OCI-LY1 (cell line): ENCODE measurements at regions not wholly inside any gene's neighbourhood (a gene's known extent, or its start where the extent isn't known, plus 50 kb on each side); places are given as distances from the start of the nearest gene placed in this dataset.

Experiments used
- H2AFZ ChIP-seq: fragments of 200-600 bp; sonication (generic), shearing (Covaris generic); 2 replicates; pipeline ENCODE4 v1.6.0; 2014; ENCODE audit warnings: antibody characterized with exemption, mild to moderate bottlenecking, low read length
- H3F3A ChIP-seq: fragments of 200-600 bp; sonication (generic), shearing (Covaris generic); 2 replicates; pipeline ENCODE4 v1.6.0; 2014; ENCODE audit warnings: mild to moderate bottlenecking, antibody characterized with exemption, low read length, moderate library complexity; ENCODE audit not compliant: insufficient read depth
- H3K27ac ChIP-seq: fragments of 200-600 bp; sonication (generic); 2 replicates; pipeline ENCODE4 v1.5.1; 2014; ENCODE audit warnings: low read length, mixed run types, mild to moderate bottlenecking, low read depth; ENCODE audit not compliant: poor library complexity, severe bottlenecking
- H3K27me3 ChIP-seq: fragments of 200-600 bp; sonication (generic); 2 replicates; pipeline ENCODE4 v1.6.0; 2014; ENCODE audit warnings: antibody characterized with exemption, mild to moderate bottlenecking, low read length, moderate library complexity; ENCODE audit not compliant: insufficient read depth
- H3K36me3 ChIP-seq: fragments of 200-600 bp; sonication (generic); 2 replicates; pipeline ENCODE4 v1.6.1; 2014; ENCODE audit warnings: mild to moderate bottlenecking, antibody characterized with exemption, low read length, moderate library complexity, mixed read lengths; ENCODE audit not compliant: insufficient read depth
- H3K4me1 ChIP-seq: fragments of 200-600 bp; sonication (generic); 2 replicates; pipeline ENCODE4 v1.5.1; 2014; ENCODE audit warnings: mild to moderate bottlenecking, low read length, moderate library complexity; ENCODE audit not compliant: insufficient read depth, severe bottlenecking
- H3K4me2 ChIP-seq: fragments of 200-600 bp; sonication (generic), shearing (Covaris generic); 2 replicates; pipeline ENCODE4 v1.6.1; 2014; ENCODE audit warnings: low read length
- H3K4me3 ChIP-seq: fragments of 200-600 bp; sonication (generic); 2 replicates; pipeline ENCODE4 v1.5.1; 2014; ENCODE audit warnings: low read length, low read depth, mild to moderate bottlenecking, mixed read lengths; ENCODE audit not compliant: poor library complexity, severe bottlenecking
- H3K79me2 ChIP-seq: fragments of 200-600 bp; shearing (Covaris generic); 2 replicates; pipeline ENCODE4 v1.6.1; 2016; ENCODE audit warnings: mixed run types, low read length, mixed read lengths; ENCODE audit not compliant: insufficient read depth
- H3K9ac ChIP-seq: fragments of 200-600 bp; sonication (generic), shearing (Covaris generic); 2 replicates; pipeline ENCODE4 v1.6.1; 2014; ENCODE audit warnings: mild to moderate bottlenecking, low read length, mixed read lengths
- H3K9me2 ChIP-seq: fragments of 200-600 bp; sonication (generic), shearing (Covaris generic); 2 replicates; pipeline ENCODE4 v1.6.1; 2014; ENCODE audit warnings: low read depth, mild to moderate bottlenecking, low read length, mixed read lengths
- H3K9me3 ChIP-seq: fragments of 200-600 bp; shearing (Covaris generic); 2 replicates; pipeline ENCODE4 v1.6.1; 2014; ENCODE audit warnings: low read length, mixed read lengths
- H4K20me1 ChIP-seq: fragments of 200-600 bp; sonication (generic), shearing (Covaris generic); 2 replicates; pipeline ENCODE4 v1.6.0; 2016; ENCODE audit warnings: mild to moderate bottlenecking, low read length; ENCODE audit not compliant: insufficient read depth
- CTCF ChIP-seq: fragments of 200-600 bp; sonication (generic), shearing (Covaris generic); IDR thresholded peaks from 2 replicates; pipeline ENCODE4 v1.5.1; 2017; ENCODE audit warnings: mild to moderate bottlenecking, antibody characterized with exemption, low read length, moderate library complexity, mixed read lengths
- EZH2 ChIP-seq: fragments of 200-600 bp; sonication (generic), shearing (Covaris generic); IDR thresholded peaks from 2 replicates; pipeline ENCODE4 v1.8.0; 2017; ENCODE audit warnings: borderline replicate concordance, mixed run types, mild to moderate bottlenecking, antibody characterized with exemption, low read length, moderate library complexity, mixed read lengths

- Histone ChIP-seq H3F3A (no peaks in the 10 kb centered on the region), H3K27ac (no peak overlapping the region), H2AFZ (no peak overlapping the region), H4K20me1 (no peaks in the 10 kb centered on the region), H3K9ac (no peak overlapping the region), H3K36me3 (no peaks in the 10 kb centered on the region), H3K79me2 (no peaks in the 10 kb centered on the region), H3K27me3 (no peaks in the 10 kb centered on the region), H3K4me3 (no peak overlapping the region), H3K9me3 (no peaks in the 10 kb centered on the region), H3K4me2 (no peak overlapping the region), H3K9me2 (no peaks in the 10 kb centered on the region), H3K4me1 (no peaks in the 10 kb centered on the region)
- TF ChIP-seq CTCF = peak; percentile 96
- no peak for TF ChIP-seq EZH2
Measured at GRCh38 chr11:29343465-29344333, 673.1 kb downstream of the KCNA4 start.

GRCh38 chr11:29336727-29337575, 679.9 kb downstream of the KCNA4 start:
- H3K4me2 ChIP-seq = no peak overlapping the region
- TF ChIP-seq CTCF (no peak), EZH2 (no peak)
- H3K79me2 ChIP-seq = no peaks in the 10 kb centered on the region
- no peaks in the 10 kb centered on the region for H3K4me1 ChIP-seq
- H3F3A ChIP-seq = no peaks in the 10 kb centered on the region
- no peak overlapping the region for H3K9ac ChIP-seq
- H3K27me3 ChIP-seq = no peaks in the 10 kb centered on the region
- H3K36me3 ChIP-seq = no peaks in the 10 kb centered on the region
- no peak overlapping the region for H3K4me3 ChIP-seq
- H3K9me3 ChIP-seq = no peaks in the 10 kb centered on the region
- H2AFZ ChIP-seq = no peak overlapping the region
- H3K9me2 ChIP-seq = no peaks in the 10 kb centered on the region
- no peak overlapping the region for H3K27ac ChIP-seq
- no peaks in the 10 kb centered on the region for H4K20me1 ChIP-seq

GRCh38 chr11:29334776-29335130, 682.1 kb downstream of the KCNA4 start:
- no peak overlapping the region for H3K27ac ChIP-seq
- no peaks in the 10 kb centered on the region for H3K27me3 ChIP-seq
- H2AFZ ChIP-seq = no peak overlapping the region
- no peaks in the 10 kb centered on the region for H3K4me1 ChIP-seq
- TF ChIP-seq CTCF (no peak), EZH2 (no peak)
- H3K79me2 ChIP-seq = no peaks in the 10 kb centered on the region
- H3K36me3 ChIP-seq = no peaks in the 10 kb centered on the region
- H3K4me2 ChIP-seq = no peak overlapping the region
- H3K9me3 ChIP-seq = no peaks in the 10 kb centered on the region
- H3K4me3 ChIP-seq = no peak overlapping the region
- H3K9me2 ChIP-seq = no peaks in the 10 kb centered on the region
- no peak overlapping the region for H3K9ac ChIP-seq
- H4K20me1 ChIP-seq = no peaks in the 10 kb centered on the region
- H3F3A ChIP-seq = no peaks in the 10 kb centered on the region
